NCI-H2081 (cell line): ENCODE measurements at regions not wholly inside any gene's neighbourhood (a gene's known extent, or its start where the extent isn't known, plus 50 kb on each side); places are given as distances from the start of the nearest gene placed in this dataset.

Experiments
- DNase-seq, 2 experiments: peaks; one replicate each; lab custom pipeline; 2025; lab: John Stamatoyannopoulos, UW

DNA sequence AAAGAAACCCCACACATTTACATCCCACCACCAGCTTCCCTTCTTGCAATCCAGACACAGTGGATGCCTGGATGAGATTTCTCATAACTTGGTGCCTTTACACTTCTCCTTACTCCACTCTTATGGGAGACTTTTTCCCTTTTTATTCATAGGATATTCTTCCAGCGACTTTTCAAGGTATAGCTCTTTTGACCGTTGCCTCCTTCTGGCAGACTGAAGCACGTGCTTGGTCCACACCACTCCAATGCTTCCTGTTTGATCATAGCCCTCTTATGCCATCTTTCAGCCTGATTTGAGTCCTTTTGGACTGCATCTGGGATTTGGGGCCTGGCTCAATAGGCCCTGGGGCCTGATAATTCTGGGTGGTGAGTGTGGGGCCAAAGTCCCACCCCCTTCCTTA, 87.7 kb downstream of the ERCC5 start:
- DNase-seq, result no peak

DNA sequence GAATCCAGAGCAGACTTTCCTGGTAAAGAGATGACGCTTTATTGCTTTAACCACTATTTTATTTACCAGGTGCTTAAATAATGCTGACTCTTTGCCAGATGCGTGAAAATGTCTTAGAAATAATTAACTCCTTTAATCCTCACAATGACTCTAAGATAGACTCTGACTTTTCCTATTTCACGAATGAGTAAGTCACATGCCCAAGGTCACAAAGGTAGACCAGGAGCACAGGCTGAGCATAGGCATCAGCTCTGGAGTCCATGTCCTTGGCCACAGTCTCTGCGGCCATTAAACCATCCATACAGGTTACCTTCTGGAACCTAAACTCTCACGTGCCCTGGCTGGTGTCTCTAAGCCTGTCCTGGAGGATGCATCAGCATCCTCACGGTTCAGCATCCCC, 87.3 kb downstream of the ERCC5 start:
- DNase-seq, result no peak

DNA sequence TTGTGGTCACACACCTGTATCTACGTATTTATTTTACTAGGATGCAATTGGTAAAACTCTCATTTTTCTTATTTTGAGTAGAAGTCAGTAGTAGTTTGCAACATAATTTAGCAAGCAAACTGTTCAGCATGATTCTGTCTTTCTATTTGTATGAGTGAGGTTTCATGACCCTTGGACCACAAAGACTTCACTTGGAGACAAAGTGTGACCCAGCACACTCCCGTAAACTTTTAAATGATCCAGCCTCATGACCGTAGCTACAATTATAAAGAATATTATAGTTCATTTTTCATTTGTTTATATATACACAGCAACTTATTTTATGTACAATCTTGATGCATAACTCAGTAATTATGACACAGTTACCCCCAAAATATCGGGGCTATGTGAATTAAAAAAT, 86.5 kb downstream of the ERCC5 start:
- no peak for DNase-seq

DNA sequence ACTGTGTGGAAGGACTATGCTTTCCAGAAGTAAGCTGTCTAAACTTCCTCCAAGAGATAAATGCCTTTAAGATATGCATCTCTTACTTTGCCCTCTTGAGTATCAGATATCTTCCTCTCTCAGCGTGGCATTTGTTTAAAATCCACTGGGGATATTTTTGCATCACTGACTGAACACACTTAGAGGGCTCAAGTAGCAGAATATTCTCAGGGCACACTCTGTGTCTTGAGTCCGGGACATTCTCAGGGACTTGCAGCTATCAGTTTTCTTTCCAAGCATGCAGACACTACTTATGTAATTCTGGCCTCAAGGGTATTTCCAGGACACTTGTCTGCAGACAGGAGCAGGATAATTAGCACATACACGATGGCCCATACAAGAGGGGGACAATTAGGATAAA, 84.7 kb downstream of the ERCC5 start:
- DNase-seq, result no peak

DNA sequence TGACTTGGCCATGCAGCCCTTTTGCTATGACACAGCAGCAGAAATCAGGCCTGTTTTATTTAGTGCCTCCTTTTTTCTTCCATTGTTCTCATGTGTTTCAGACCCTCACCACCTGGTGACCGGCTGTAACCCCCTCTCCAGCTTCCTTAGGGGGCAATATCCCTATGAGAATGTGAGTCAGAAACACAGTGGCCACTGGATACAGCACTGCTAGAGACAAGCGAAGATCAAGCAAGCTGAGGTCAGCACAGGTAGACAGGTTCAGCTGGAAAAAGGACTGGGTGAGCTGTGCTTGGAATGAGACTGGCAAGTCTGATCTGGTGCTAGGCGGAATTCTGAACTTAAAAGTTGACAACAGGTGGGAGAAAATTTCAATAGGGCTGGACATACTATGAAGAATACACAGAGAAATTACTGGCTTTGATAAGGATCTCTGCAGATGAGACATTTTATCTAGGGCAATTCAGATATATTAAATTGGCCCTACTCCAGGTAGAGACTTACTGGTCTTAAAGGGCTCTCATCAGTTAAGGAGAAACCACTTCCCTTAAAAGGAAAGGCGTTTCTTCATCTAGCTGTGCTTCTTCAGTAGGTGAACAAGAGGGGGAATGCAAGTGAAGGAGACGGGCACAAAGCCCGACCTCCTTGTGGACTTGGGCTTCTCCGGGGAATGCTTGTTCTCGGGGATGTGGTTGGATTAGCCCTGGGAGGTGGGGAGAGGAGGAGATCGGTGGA, 83.3 kb downstream of the ERCC5 start:
- no peak for DNase-seq
